CD4-positive, alpha-beta T cell (primary cell): ENCODE measurements at regions not wholly inside any gene's neighbourhood (a gene's known extent, or its start where the extent isn't known, plus 50 kb on each side); places are given as distances from the start of the nearest gene placed in this dataset.

Experiments used
- ATAC-seq: fragments of 200-7000 bp; cut with Tn5 transposase; one replicate; pipeline ENCODE4 v1.10.0; 2022; ENCODE audit warnings: mild to moderate bottlenecking; ENCODE audit not compliant: poor library complexity
- CTCF ChIA-PET: fragments of 350-600 bp; sonication (Branson Sonifier 250); formaldehyde crosslinking; loops from one replicate; lab custom pipeline; 2021; ENCODE audit warnings: antibody characterized with exemption, inconsistent platforms; lab: Charles Lee
- POLR2A ChIA-PET: fragments of 350-600 bp; sonication (Branson Sonifier 250); formaldehyde crosslinking; loops from one replicate; lab custom pipeline; 2021; ENCODE audit warnings: antibody characterized with exemption, inconsistent platforms; lab: Charles Lee
- DNase-seq, 14 experiments: peaks; one replicate each; pipeline ENCODE4 v3.0.0-alpha.2; 2013 to 2020; ENCODE audit warnings: mixed read lengths in 2 of 14
- H3K27ac ChIP-seq, 2 donors: one replicate each; pipeline versions ENCODE4 v1.5.1 to v1.7.0; 2013; ENCODE audit warnings: low read length in 2 of 2, low read depth in 1 of 2, mild to moderate bottlenecking in 1 of 2
- H3K27me3 ChIP-seq, 2 experiments: 1 replicate in 1 of 2; 2 replicates in 1 of 2; pipeline versions ENCODE4 v1.6.1 to v1.7.0; 2013; ENCODE audit warnings: low read length in 2 of 2, control low read depth in 1 of 2, mild to moderate bottlenecking in 1 of 2, moderate library complexity in 1 of 2; ENCODE audit not compliant: insufficient read depth in 2 of 2, control insufficient read depth in 1 of 2
- H3K36me3 ChIP-seq: one replicate; pipeline ENCODE4 v1.6.1; 2013; ENCODE audit warnings: low read length, control low read depth; ENCODE audit not compliant: insufficient read depth
- H3K4me1 ChIP-seq: one replicate; pipeline ENCODE4 v1.6.1; 2013; ENCODE audit warnings: low read length, control low read depth; ENCODE audit not compliant: insufficient read depth
- H3K4me3 ChIP-seq: one replicate; pipeline ENCODE4 v1.5.1; 2013; ENCODE audit warnings: mild to moderate bottlenecking, low read length, moderate library complexity
- H3K9me3 ChIP-seq, 2 experiments: 1 replicate in 1 of 2; 2 replicates in 1 of 2; pipeline versions ENCODE4 v1.6.1 to v1.7.0; 2013; ENCODE audit warnings: low read length in 2 of 2, mild to moderate bottlenecking in 2 of 2, control low read depth in 1 of 2, moderate library complexity in 1 of 2; ENCODE audit not compliant: control insufficient read depth in 1 of 2, insufficient read depth in 1 of 2
- H3K27ac Mint-ChIP-seq: one replicate; pipeline ENCODE4 v1.8.0; 2020; ENCODE audit warnings: mixed read lengths
- H3K27me3 Mint-ChIP-seq: one replicate; pipeline ENCODE4 v1.8.0; 2021; ENCODE audit warnings: mixed read lengths
- H3K36me3 Mint-ChIP-seq: one replicate; pipeline ENCODE4 v1.8.0; 2021; ENCODE audit warnings: low read depth, mixed read lengths
- H3K4me1 Mint-ChIP-seq: one replicate; pipeline ENCODE4 v1.8.0; 2021; ENCODE audit warnings: low read depth, mixed read lengths
- H3K4me3 Mint-ChIP-seq: one replicate; pipeline ENCODE4 v1.8.0; 2020; ENCODE audit warnings: mild to moderate bottlenecking, mixed read lengths
- H3K9me3 Mint-ChIP-seq: one replicate; pipeline ENCODE4 v1.8.0; 2020; ENCODE audit warnings: mixed read lengths
- CTCF ChIP-seq: fragments of 200-600 bp; IDR thresholded peaks from one replicate; pipeline ENCODE4 v1.8.0; 2022; ENCODE audit warnings: antibody characterized with exemption, mild to moderate bottlenecking
- intact Hi-C, 2 experiments: fragments of 100-400 bp; cut with DNase I in 1 of 2; cut with micrococcal nuclease in 1 of 2; formaldehyde crosslinking; loops; one replicate each; pipeline versions ENCODE4 v1.15.1 to v1.9.0; 2023 to 2025; cut with DNase I, micrococcal nuclease

- ATAC-seq: no peak
- no peak overlapping the region for H3K27ac Mint-ChIP-seq
- ChIA-PET CTCF (no interaction called here), POLR2A (no interaction called here)
- Histone ChIP-seq H3K4me1 (no peaks in the 10 kb centered on the region), H3K9me3 (peaks cover 0 to 4% of the 10 kb centered on the region in 2 experiments), H3K27me3 (no peaks in the 10 kb centered on the region), H3K27ac (no peak overlapping the region), H3K4me3 (no peak overlapping the region), H3K36me3 (no peaks in the 10 kb centered on the region)
- no peaks in the 10 kb centered on the region for H3K27me3 Mint-ChIP-seq
- no peak overlapping the region for H3K4me3 Mint-ChIP-seq
- H3K4me1 Mint-ChIP-seq: peaks cover 5% of the 10 kb centered on the region
- DNase-seq: no peak
- intact Hi-C loops: no loop called here
- no peak for TF ChIP-seq CTCF
- H3K36me3 Mint-ChIP-seq: no peaks in the 10 kb centered on the region
- peaks cover 3% of the 10 kb centered on the region for H3K9me3 Mint-ChIP-seq
These were observed 206.1 kb upstream of the PROK2 start for GRCh38 chr3:71991046-71991445.

- Histone ChIP-seq H3K4me3 (no peak overlapping the region), H3K9me3 (peaks cover 0 to 4% of the 10 kb centered on the region in 2 experiments), H3K27ac (no peak overlapping the region), H3K4me1 (peaks cover under 1% of the 10 kb centered on the region), H3K36me3 (no peaks in the 10 kb centered on the region), H3K27me3 (no peaks in the 10 kb centered on the region)
- Mint-ChIP-seq H3K27ac (no peak overlapping the region), H3K27me3 (no peaks in the 10 kb centered on the region), H3K4me3 (no peak overlapping the region), H3K4me1 (peaks cover 7% of the 10 kb centered on the region), H3K36me3 (no peaks in the 10 kb centered on the region), H3K9me3 (peaks cover 3% of the 10 kb centered on the region)
- ChIA-PET CTCF (no interaction called here), POLR2A (no interaction called here)
- intact Hi-C loops: no loop called here
- no peak for TF ChIP-seq CTCF
- DNase-seq: no peak
- ATAC-seq: no peak
These were observed 205.6 kb upstream of the PROK2 start for GRCh38 chr3:71990545-71990944.

- H3K9me3 Mint-ChIP-seq: peaks cover 3% of the 10 kb centered on the region
- Histone ChIP-seq H3K27me3 (no peaks in the 10 kb centered on the region), H3K4me3 (no peak overlapping the region), H3K36me3 (no peaks in the 10 kb centered on the region), H3K9me3 (peaks cover 0 to 4% of the 10 kb centered on the region in 2 experiments), H3K4me1 (peaks cover 8% of the 10 kb centered on the region), H3K27ac (no peak overlapping the region)
- DNase-seq (peak in 2 of 14 experiments; percentile 32 to 49), ATAC-seq (no peak)
- peaks cover 14% of the 10 kb centered on the region for H3K4me1 Mint-ChIP-seq
- no peak for TF ChIP-seq CTCF
- H3K4me3 Mint-ChIP-seq: no peak overlapping the region
- POLR2A ChIA-PET: no interaction called here
- H3K27me3 Mint-ChIP-seq: no peaks in the 10 kb centered on the region
- intact Hi-C loops: no loop called here
- H3K27ac Mint-ChIP-seq: no peak overlapping the region
- no peaks in the 10 kb centered on the region for H3K36me3 Mint-ChIP-seq
- CTCF ChIA-PET: no interaction called here
These were observed 204.2 kb upstream of the PROK2 start for GRCh38 chr3:71989165-71989564.
